DOHH2 (cell line): ENCODE measurements at regions not wholly inside any gene's neighbourhood (a gene's known extent, or its start where the extent isn't known, plus 50 kb on each side); places are given as distances from the start of the nearest gene placed in this dataset.
"Not testable (repeated sequence)": the region's sequence is repeated elsewhere in the genome, so short reads cannot be mapped to it uniquely, and the experiment has no call there.

ENCODE experiments used
- H3F3A ChIP-seq: fragments of 200-600 bp; sonication (generic), shearing (Covaris generic); 2 replicates; pipeline ENCODE4 v1.6.0; 2016; ENCODE audit warnings: antibody characterized with exemption, mild to moderate bottlenecking; ENCODE audit not compliant: control insufficient read depth, insufficient read depth
- H3K27ac ChIP-seq: fragments of 200-600 bp; sonication (generic); 2 replicates; pipeline ENCODE4 v1.5.1; 2014; ENCODE audit warnings: low read depth, mild to moderate bottlenecking, low read length, moderate library complexity
- H3K27me3 ChIP-seq: fragments of 200-600 bp; sonication (generic); 2 replicates; pipeline ENCODE4 v1.6.1; 2014; ENCODE audit warnings: mild to moderate bottlenecking, low read length, mixed read lengths; ENCODE audit not compliant: control insufficient read depth
- H3K36me3 ChIP-seq: fragments of 200-600 bp; sonication (generic); 2 replicates; pipeline ENCODE4 v1.6.1; 2014; ENCODE audit warnings: mild to moderate bottlenecking, low read length, moderate library complexity, mixed read lengths; ENCODE audit not compliant: control insufficient read depth
- H3K4me1 ChIP-seq: fragments of 200-600 bp; sonication (generic); 2 replicates; pipeline ENCODE4 v1.6.1; 2014; ENCODE audit warnings: mild to moderate bottlenecking, low read length, mixed read lengths; ENCODE audit not compliant: control insufficient read depth
- H3K4me2 ChIP-seq: fragments of 200-600 bp; sonication (generic); 2 replicates; pipeline ENCODE4 v1.6.0; 2014; ENCODE audit warnings: mild to moderate bottlenecking, low read length, moderate library complexity
- H3K4me3 ChIP-seq: fragments of 200-600 bp; sonication (generic); 2 replicates; pipeline ENCODE4 v1.5.1; 2014; ENCODE audit warnings: mild to moderate bottlenecking, low read length, mixed read lengths
- H3K79me2 ChIP-seq: fragments of 200-600 bp; sonication (generic); 2 replicates; pipeline ENCODE4 v1.6.1; 2014; ENCODE audit warnings: mild to moderate bottlenecking, low read length, mixed read lengths; ENCODE audit not compliant: control insufficient read depth
- H3K9me2 ChIP-seq: fragments of 200-600 bp; sonication (generic); replicated peaks from 2 replicates; pipeline ENCODE4 v1.6.1; 2014; ENCODE audit warnings: mild to moderate bottlenecking, low read length, mixed read lengths; ENCODE audit not compliant: control insufficient read depth
- H3K9me3 ChIP-seq: fragments of 200-600 bp; sonication (generic); 2 replicates; pipeline ENCODE4 v1.6.1; 2014; ENCODE audit warnings: antibody characterized with exemption, low read length, mixed read lengths; ENCODE audit not compliant: control insufficient read depth, insufficient read depth
- H4K20me1 ChIP-seq: fragments of 200-600 bp; sonication (generic); 2 replicates; pipeline ENCODE4 v1.6.0; 2014; ENCODE audit warnings: low read depth, mild to moderate bottlenecking, antibody characterized with exemption, low read length, moderate library complexity; ENCODE audit not compliant: control insufficient read depth, insufficient read depth
- EZH2phosphoT487 ChIP-seq: fragments of 200-600 bp; sonication (generic); IDR thresholded peaks from 2 replicates; pipeline ENCODE4 v1.6.1; 2017; ENCODE audit warnings: borderline replicate concordance, mild to moderate bottlenecking, antibody characterized with exemption, low read length, moderate library complexity, mixed read lengths
- TF ChIP-seq, protein P1 (sequence below): fragments of 200-600 bp; sonication (generic); IDR thresholded peaks from one replicate; pipeline ENCODE4 v1.5.1; 2014; ENCODE audit warnings: antibody characterized with exemption, mild to moderate bottlenecking, low read depth, low read length; ENCODE audit not compliant: poor library complexity, severe bottlenecking

GRCh38 chr6:9830808-9831207 is 584.1 kb downstream of the TFAP2A start:
- H3K4me3 ChIP-seq, result no peak overlapping the region
- no peaks in the 10 kb centered on the region for H3K9me3 ChIP-seq
- no peaks in the 10 kb centered on the region for H4K20me1 ChIP-seq
- H3K27me3 ChIP-seq, result no peaks in the 10 kb centered on the region
- TF ChIP-seq, protein P1, sequence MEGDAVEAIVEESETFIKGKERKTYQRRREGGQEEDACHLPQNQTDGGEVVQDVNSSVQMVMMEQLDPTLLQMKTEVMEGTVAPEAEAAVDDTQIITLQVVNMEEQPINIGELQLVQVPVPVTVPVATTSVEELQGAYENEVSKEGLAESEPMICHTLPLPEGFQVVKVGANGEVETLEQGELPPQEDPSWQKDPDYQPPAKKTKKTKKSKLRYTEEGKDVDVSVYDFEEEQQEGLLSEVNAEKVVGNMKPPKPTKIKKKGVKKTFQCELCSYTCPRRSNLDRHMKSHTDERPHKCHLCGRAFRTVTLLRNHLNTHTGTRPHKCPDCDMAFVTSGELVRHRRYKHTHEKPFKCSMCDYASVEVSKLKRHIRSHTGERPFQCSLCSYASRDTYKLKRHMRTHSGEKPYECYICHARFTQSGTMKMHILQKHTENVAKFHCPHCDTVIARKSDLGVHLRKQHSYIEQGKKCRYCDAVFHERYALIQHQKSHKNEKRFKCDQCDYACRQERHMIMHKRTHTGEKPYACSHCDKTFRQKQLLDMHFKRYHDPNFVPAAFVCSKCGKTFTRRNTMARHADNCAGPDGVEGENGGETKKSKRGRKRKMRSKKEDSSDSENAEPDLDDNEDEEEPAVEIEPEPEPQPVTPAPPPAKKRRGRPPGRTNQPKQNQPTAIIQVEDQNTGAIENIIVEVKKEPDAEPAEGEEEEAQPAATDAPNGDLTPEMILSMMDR, result no peak
- no peak for TF ChIP-seq EZH2phosphoT487
- no peaks in the 10 kb centered on the region for H3K36me3 ChIP-seq
- H3K27ac ChIP-seq, result no peak overlapping the region
- no peaks in the 10 kb centered on the region for H3K9me2 ChIP-seq
- no peaks in the 10 kb centered on the region for H3F3A ChIP-seq
- no peaks in the 10 kb centered on the region for H3K79me2 ChIP-seq
- H3K4me2 ChIP-seq, result no peak overlapping the region
- no peaks in the 10 kb centered on the region for H3K4me1 ChIP-seq

GRCh38 chr6:9825526-9825925 is 589.3 kb downstream of the TFAP2A start:
- Histone ChIP-seq H4K20me1 (no peaks in the 10 kb centered on the region), H3K4me1 (no peaks in the 10 kb centered on the region), H3K4me3 (no peak overlapping the region), H3K9me3 (no peaks in the 10 kb centered on the region), H3K27ac (no peak overlapping the region), H3K36me3 (no peaks in the 10 kb centered on the region), H3K27me3 (no peaks in the 10 kb centered on the region), H3K79me2 (no peaks in the 10 kb centered on the region), H3K9me2 (no peaks in the 10 kb centered on the region), H3F3A (no peaks in the 10 kb centered on the region), H3K4me2 (no peak overlapping the region)
- TF ChIP-seq, protein P1, result no peak
- no peak for TF ChIP-seq EZH2phosphoT487

GRCh38 chr6:9810727-9811126 is 604.1 kb downstream of the TFAP2A start:
- H3K9me2 ChIP-seq, H3K4me1 ChIP-seq, H3K27ac ChIP-seq, H3K79me2 ChIP-seq, H3K36me3 ChIP-seq, H3K9me3 ChIP-seq, H3K27me3 ChIP-seq, H3K4me3 ChIP-seq, H4K20me1 ChIP-seq, H3K4me2 ChIP-seq, H3F3A ChIP-seq: not testable (repeated sequence)

GRCh38 chr6:9810286-9810685 is 604.6 kb downstream of the TFAP2A start:
- H3K27me3 ChIP-seq, result no peaks in the 10 kb centered on the region
- TF ChIP-seq, protein P1, result no peak
- TF ChIP-seq EZH2phosphoT487, result no peak
- no peaks in the 10 kb centered on the region for H3F3A ChIP-seq
- H4K20me1 ChIP-seq, result no peaks in the 10 kb centered on the region
- H3K4me3 ChIP-seq, result no peak overlapping the region
- H3K4me1 ChIP-seq, result no peaks in the 10 kb centered on the region
- no peak overlapping the region for H3K27ac ChIP-seq
- H3K36me3 ChIP-seq, result no peaks in the 10 kb centered on the region
- no peaks in the 10 kb centered on the region; the same call in 1 of the 2 replicates for H3K9me3 ChIP-seq
- no peaks in the 10 kb centered on the region for H3K9me2 ChIP-seq
- no peak overlapping the region for H3K4me2 ChIP-seq
- no peaks in the 10 kb centered on the region for H3K79me2 ChIP-seq
